Panc1 (cell line): ENCODE measurements at regions not wholly inside any gene's neighbourhood (a gene's known extent, or its start where the extent isn't known, plus 50 kb on each side); places are given as distances from the start of the nearest gene placed in this dataset.

Experiments
- ATAC-seq: fragments of 200-7000 bp; cut with Tn5 transposase; 2 replicates; pipeline ENCODE4 v1.9.1; 2020; ENCODE audit warnings: mild to moderate bottlenecking, moderate library complexity
- BruUV-seq: library from RNA; stranded (reverse); fragments of 400-500 nt; replicated peaks from 2 replicates; lab custom pipeline; 2021; lab: Mats Ljungman, UMichigan
- CTCF ChIA-PET: fragments of 300-600 bp; sonication (Branson Sonifier 250); formaldehyde crosslinking; loops from one replicate; lab custom pipeline; 2022; ENCODE audit warnings: antibody characterized with exemption; lab: Charles Lee
- POLR2A ChIA-PET: fragments of 300-600 bp; sonication (Branson Sonifier 250); formaldehyde crosslinking; loops from one replicate; lab custom pipeline; 2022; ENCODE audit warnings: antibody characterized with exemption; lab: Charles Lee
- DNase-seq: peaks from one replicate; pipeline ENCODE4 v3.0.0-alpha.2; 2010; ENCODE audit warnings: low read depth, low spot score
- H3K27ac ChIP-seq: 2 replicates; pipeline ENCODE4 v1.5.1; 2011; ENCODE audit warnings: mild to moderate bottlenecking, low read length, inconsistent platforms
- H3K27me3 ChIP-seq: fragments of 200-500 bp; sonication (Bioruptor generic); 2 replicates; pipeline ENCODE4 v1.6.0; 2014; ENCODE audit warnings: low read length, inconsistent platforms; ENCODE audit not compliant: control insufficient read depth, insufficient read depth
- H3K36me3 ChIP-seq: fragments of 200-500 bp; sonication (Bioruptor generic); 2 replicates; pipeline ENCODE4 v1.5.1; 2014; ENCODE audit warnings: inconsistent platforms, mild to moderate bottlenecking, low read length, moderate library complexity; ENCODE audit not compliant: control insufficient read depth, insufficient read depth
- H3K4me1 ChIP-seq: 2 replicates; pipeline ENCODE4 v1.5.1; 2011; ENCODE audit warnings: inconsistent platforms, mild to moderate bottlenecking, low read length, moderate library complexity; ENCODE audit not compliant: control insufficient read depth, insufficient read depth
- H3K4me3 ChIP-seq, 2 experiments: 2 replicates each; pipeline ENCODE4 v1.5.1; 2011 to 2012; ENCODE audit warnings: low read depth in 2 of 2, low read length in 2 of 2, mild to moderate bottlenecking in 2 of 2, inconsistent platforms in 1 of 2, moderate library complexity in 1 of 2
- H3K9me3 ChIP-seq: fragments of 200-500 bp; sonication (Bioruptor generic); 2 replicates; pipeline ENCODE4 v1.5.1; 2014; ENCODE audit warnings: low read depth, mild to moderate bottlenecking, inconsistent platforms, low read length, moderate library complexity; ENCODE audit not compliant: control insufficient read depth, insufficient read depth
- CTCF ChIP-seq: fragments of 450-650 bp; IDR thresholded peaks from 2 replicates; pipeline ENCODE4 v1.5.1; 2017; ENCODE audit warnings: mild to moderate bottlenecking
- POLR2AphosphoS5 ChIP-seq: IDR thresholded peaks from 2 replicates; pipeline ENCODE4 v1.6.1; 2012; ENCODE audit warnings: mild to moderate bottlenecking, low read depth, low read length, moderate library complexity
- REST ChIP-seq, 2 experiments: IDR thresholded peaks; 2 replicates each; pipeline ENCODE4 v1.6.1; 2011 to 2012; ENCODE audit warnings: low read depth in 2 of 2, control low read depth in 1 of 2, low read length in 1 of 2, mild to moderate bottlenecking in 1 of 2, moderate library complexity in 1 of 2; ENCODE audit not compliant: insufficient read depth in 1 of 2
- SIN3A ChIP-seq: IDR thresholded peaks from 2 replicates; pipeline ENCODE4 v1.6.1; 2012; ENCODE audit warnings: low read depth, mild to moderate bottlenecking, low read length, moderate library complexity, borderline replicate concordance; ENCODE audit not compliant: insufficient read depth
- TCF7L2 ChIP-seq: IDR thresholded peaks from 2 replicates; pipeline ENCODE4 v1.6.1; 2011; ENCODE audit warnings: mild to moderate bottlenecking, low read depth, low read length, inconsistent platforms
- in situ Hi-C: cut with HindIII; loops from 2 replicates; pipeline ENCODE4 v1.10.0; 2016; ENCODE audit warnings: low sequenced_read_pairs, low pct_unique_long_range_greater_than_20kb
- intact Hi-C: fragments of 100-400 bp; cut with micrococcal nuclease; formaldehyde crosslinking; loops from one replicate; pipeline ENCODE4 v1.10.0; 2022; ENCODE audit not compliant: unreplicated experiment

- intact Hi-C loops: no loop called here
- CTCF ChIA-PET: no interaction called here
- no peak for ATAC-seq
Measured at GRCh38 chr21:16087523-16087922, 357.7 kb downstream of the USP25 start.

GRCh38 chr21:16088056-16088455, 358.3 kb downstream of the USP25 start:
- ATAC-seq: no peak
- in situ Hi-C loops (no loop called here), intact Hi-C loops (no loop called here)
- Histone ChIP-seq H3K36me3 (no peaks in the 10 kb centered on the region), H3K27ac (no peak overlapping the region), H3K4me3 (no peak overlapping the region), H3K4me1 (no peaks in the 10 kb centered on the region), H3K27me3 (no peaks in the 10 kb centered on the region), H3K9me3 (no peaks in the 10 kb centered on the region)
- ChIA-PET POLR2A (no interaction called here), CTCF (no interaction called here)
- DNase-seq: no peak
- TF ChIP-seq REST (IDR thresholded peaks at IDR 0.05; ENCODE audit: insufficient read depth in 1 of 2, low read depth in 2 of 2, low read length in 1 of 2) (no peak), TCF7L2 (no peak), POLR2AphosphoS5 (no peak), CTCF (no peak), SIN3A (no peak)
- no TSS peak for BruUV-seq

More at GRCh38 chr21:16087523-16087922, 357.7 kb downstream of the USP25 start:
- Histone ChIP-seq H3K36me3 (no peaks in the 10 kb centered on the region), H3K4me3 (no peak overlapping the region), H3K4me1 (no peaks in the 10 kb centered on the region), H3K27me3 (no peaks in the 10 kb centered on the region), H3K27ac (no peak overlapping the region), H3K9me3 (no peaks in the 10 kb centered on the region)
- POLR2A ChIA-PET: no interaction called here
- in situ Hi-C loops: no loop called here
- DNase-seq: no peak
- BruUV-seq: no TSS peak
- TF ChIP-seq POLR2AphosphoS5: no peak

GRCh38 chr21:16095005-16095404, 365.2 kb downstream of the USP25 start:
- in situ Hi-C loops: no loop called here
- no peaks in the 10 kb centered on the region for H3K36me3 ChIP-seq
- CTCF ChIA-PET: no interaction called here
- no TSS peak for BruUV-seq
- no peak for ATAC-seq
- no peaks in the 10 kb centered on the region for H3K9me3 ChIP-seq
- POLR2A ChIA-PET: no interaction called here
- no peaks in the 10 kb centered on the region for H3K4me1 ChIP-seq
- H3K27me3 ChIP-seq: no peaks in the 10 kb centered on the region
- H3K4me3 ChIP-seq: no peak overlapping the region
- no peak for TF ChIP-seq REST (IDR thresholded peaks at IDR 0.05; ENCODE audit: insufficient read depth in 1 of 2, low read depth in 2 of 2, low read length in 1 of 2)
- no peak for TF ChIP-seq TCF7L2
- TF ChIP-seq SIN3A: no peak
- TF ChIP-seq POLR2AphosphoS5: no peak
- no peak for TF ChIP-seq CTCF
- intact Hi-C loops: no loop called here
- no peak for DNase-seq
- H3K27ac ChIP-seq: no peak overlapping the region
